Astrocyte (in vitro differentiated cells and primary cell): ENCODE measurements at regions not wholly inside any gene's neighbourhood (a gene's known extent, or its start where the extent isn't known, plus 50 kb on each side); places are given as distances from the start of the nearest gene placed in this dataset.

ENCODE experiments used
- DNase-seq: peaks from one replicate; pipeline ENCODE4 v3.0.0-alpha.2; 2010; ENCODE audit warnings: low read depth
- FAIRE-seq: peaks from 2 replicates; lab custom pipeline; 2011; peaks lifted over from hg19 to GRCh38; lab: Jason Lieb, UNC
- H2AFZ ChIP-seq: 2 replicates; pipeline ENCODE4 v1.6.0; 2012; ENCODE audit warnings: low read depth, low read length, inconsistent platforms
- H3K27ac ChIP-seq: 2 replicates; pipeline ENCODE4 v1.5.1; 2011; ENCODE audit warnings: low read depth, low read length, inconsistent platforms
- H3K27me3 ChIP-seq: 2 replicates; pipeline ENCODE4 v1.6.0; 2011; ENCODE audit warnings: low read length, inconsistent platforms; ENCODE audit not compliant: insufficient read depth
- H3K36me3 ChIP-seq: 2 replicates; pipeline ENCODE4 v1.5.1; 2011; ENCODE audit warnings: low read length, inconsistent platforms; ENCODE audit not compliant: insufficient read depth
- H3K4me1 ChIP-seq: 2 replicates; pipeline ENCODE4 v1.5.1; 2011; ENCODE audit warnings: low read length, inconsistent platforms; ENCODE audit not compliant: insufficient read depth
- H3K4me2 ChIP-seq: 2 replicates; pipeline ENCODE4 v1.6.0; 2012; ENCODE audit warnings: low read length, inconsistent platforms
- H3K4me3 ChIP-seq: 2 replicates; pipeline ENCODE4 v1.5.1; 2011; ENCODE audit warnings: low read depth, mild to moderate bottlenecking, low read length, inconsistent platforms; ENCODE audit not compliant: insufficient read depth
- H3K79me2 ChIP-seq: 2 replicates; pipeline ENCODE4 v1.6.0; 2012; ENCODE audit warnings: mild to moderate bottlenecking, low read length, inconsistent platforms; ENCODE audit not compliant: insufficient read depth
- H3K9ac ChIP-seq: 2 replicates; pipeline ENCODE4 v1.6.0; 2012; ENCODE audit warnings: mild to moderate bottlenecking, low read length, inconsistent platforms
- H3K9me3 ChIP-seq: 2 replicates; pipeline ENCODE4 v1.5.1; 2012; ENCODE audit warnings: low read depth, mild to moderate bottlenecking, low read length, inconsistent platforms; ENCODE audit not compliant: insufficient read depth
- H4K20me1 ChIP-seq: 2 replicates; pipeline ENCODE4 v1.6.0; 2012; ENCODE audit warnings: low read length, inconsistent platforms; ENCODE audit not compliant: insufficient read depth
- H3K27ac Mint-ChIP-seq: one replicate; pipeline ENCODE4 v1.8.0; 2021; ENCODE audit warnings: mild to moderate bottlenecking, mixed read lengths; ENCODE audit not compliant: unreplicated experiment
- H3K27me3 Mint-ChIP-seq: one replicate; pipeline ENCODE4 v1.8.0; 2021; ENCODE audit warnings: low read depth, mixed read lengths; ENCODE audit not compliant: unreplicated experiment
- H3K36me3 Mint-ChIP-seq: one replicate; pipeline ENCODE4 v1.8.0; 2021; ENCODE audit warnings: low read depth, mixed read lengths; ENCODE audit not compliant: unreplicated experiment
- H3K4me1 Mint-ChIP-seq: one replicate; pipeline ENCODE4 v1.8.0; 2021; ENCODE audit warnings: low read depth, mixed read lengths; ENCODE audit not compliant: unreplicated experiment
- H3K4me3 Mint-ChIP-seq: one replicate; pipeline ENCODE4 v1.8.0; 2021; ENCODE audit warnings: mild to moderate bottlenecking, moderate library complexity, mixed read lengths; ENCODE audit not compliant: unreplicated experiment
- H3K9me3 Mint-ChIP-seq: one replicate; pipeline ENCODE4 v1.8.0; 2021; ENCODE audit warnings: mild to moderate bottlenecking, mixed read lengths; ENCODE audit not compliant: unreplicated experiment
- CTCF ChIP-seq: IDR thresholded peaks from 2 replicates; pipeline ENCODE4 v1.5.1; 2011; ENCODE audit warnings: low read depth, mild to moderate bottlenecking, inconsistent platforms, low read length, moderate library complexity; ENCODE audit not compliant: insufficient read depth
- EZH2 ChIP-seq: IDR thresholded peaks from 2 replicates; pipeline ENCODE4 v1.6.1; 2012; ENCODE audit warnings: mild to moderate bottlenecking, low read length, inconsistent platforms; ENCODE audit not compliant: insufficient read depth

GRCh38 chr6:11320914-11321597 lies 88.6 kb upstream of the NEDD9 start:
- Histone ChIP-seq H3K9me3 (no peaks in the 10 kb centered on the region), H3K27ac (peak overlapping the region; percentile 5), H2AFZ (peak overlapping the region; percentile 35), H3K79me2 (no peaks in the 10 kb centered on the region), H4K20me1 (no peaks in the 10 kb centered on the region), H3K27me3 (no peaks in the 10 kb centered on the region), H3K4me2 (peak overlapping the region; percentile 50), H3K4me3 (no peak overlapping the region), H3K4me1 (peaks cover 37% of the 10 kb centered on the region), H3K9ac (no peak overlapping the region), H3K36me3 (no peaks in the 10 kb centered on the region)
- Mint-ChIP-seq H3K27ac (no peak overlapping the region), H3K4me1 (peaks cover 47% of the 10 kb centered on the region), H3K4me3 (no peak overlapping the region), H3K36me3 (no peaks in the 10 kb centered on the region), H3K27me3 (no peaks in the 10 kb centered on the region), H3K9me3 (no peaks in the 10 kb centered on the region)
- no peak for FAIRE-seq
- DNase-seq = peak; percentile 27
- TF ChIP-seq CTCF = no peak
- no peak for TF ChIP-seq EZH2

GRCh38 chr6:11318835-11319813 lies 86.7 kb upstream of the NEDD9 start:
- H3K36me3 ChIP-seq = no peaks in the 10 kb centered on the region
- peak overlapping the region; percentile 98 for H3K27ac ChIP-seq
- H4K20me1 ChIP-seq = no peaks in the 10 kb centered on the region
- Mint-ChIP-seq H3K4me1 (peaks cover 44% of the 10 kb centered on the region), H3K4me3 (no peak overlapping the region), H3K36me3 (no peaks in the 10 kb centered on the region), H3K27ac (peak overlapping the region; percentile 97), H3K27me3 (no peaks in the 10 kb centered on the region), H3K9me3 (peaks cover 1% of the 10 kb centered on the region)
- DNase-seq = no peak
- TF ChIP-seq EZH2 = no peak
- no peak for TF ChIP-seq CTCF
- FAIRE-seq = no peak
- H3K4me3 ChIP-seq = no peak overlapping the region
- H2AFZ ChIP-seq = peak overlapping the region; percentile 2
- peaks cover 43% of the 10 kb centered on the region for H3K4me1 ChIP-seq
- no peaks in the 10 kb centered on the region for H3K79me2 ChIP-seq
- peak overlapping the region; percentile 19 for H3K4me2 ChIP-seq
- no peaks in the 10 kb centered on the region for H3K9me3 ChIP-seq
- peak overlapping the region; percentile 72 for H3K9ac ChIP-seq
- H3K27me3 ChIP-seq = no peaks in the 10 kb centered on the region
